IMR-90 (cell line): ENCODE measurements at regions not wholly inside any gene's neighbourhood (a gene's known extent, or its start where the extent isn't known, plus 50 kb on each side); places are given as distances from the start of the nearest gene placed in this dataset.

Experiments
- ATAC-seq: fragments of 200-7000 bp; cut with Tn5 transposase; 2 replicates; pipeline ENCODE4 v1.9.1; 2020; ENCODE audit warnings: low read depth, mild to moderate bottlenecking, moderate library complexity
- BruUV-seq: library from RNA; stranded (reverse); fragments of 400-500 nt; replicated peaks from 2 replicates; lab custom pipeline; 2021; lab: Mats Ljungman, UMichigan
- CTCF ChIA-PET: fragments of 300-600 bp; formaldehyde crosslinking; extraction: SDS; loops from one replicate; lab custom pipeline; 2021; ENCODE audit warnings: antibody characterized with exemption; lab: Yijun Ruan, JAX
- POLR2A ChIA-PET: fragments of 300-600 bp; sonication (Branson Sonifier 250); formaldehyde crosslinking; loops from one replicate; lab custom pipeline; 2022; ENCODE audit warnings: antibody characterized with exemption; ENCODE audit not compliant: unreplicated experiment; lab: Charles Lee
- DNase-seq: peaks from one replicate; pipeline ENCODE4 v3.0.0; 2013
- H2AFZ ChIP-seq: replicated peaks from 2 replicates; pipeline ENCODE3; 2013; ENCODE audit warnings: low read length, mild to moderate bottlenecking; ENCODE audit not compliant: poor library complexity
- H2AK5ac ChIP-seq: 2 replicates; pipeline ENCODE4 v1.6.1; 2013; ENCODE audit warnings: low read depth, low read length, inconsistent platforms
- H2AK9ac ChIP-seq: replicated peaks from 2 replicates; pipeline ENCODE3; 2013; ENCODE audit warnings: mild to moderate bottlenecking, low read depth, low read length, moderate library complexity; ENCODE audit not compliant: poor library complexity
- H2BK120ac ChIP-seq: 2 replicates; pipeline ENCODE4 v1.6.1; 2013; ENCODE audit warnings: low read depth, low read length, inconsistent platforms
- H2BK15ac ChIP-seq: 3 replicates; pipeline ENCODE4 v1.6.1; 2013; ENCODE audit warnings: low read depth, low read length, inconsistent platforms
- H2BK20ac ChIP-seq: 2 replicates; pipeline ENCODE4 v1.6.1; 2013; ENCODE audit warnings: low read depth, mild to moderate bottlenecking, inconsistent platforms, low read length, moderate library complexity
- H2BK5ac ChIP-seq: 2 replicates; pipeline ENCODE4 v1.6.1; 2013; ENCODE audit warnings: mild to moderate bottlenecking, low read depth, low read length, inconsistent platforms; ENCODE audit not compliant: poor library complexity, severe bottlenecking
- H3K14ac ChIP-seq: replicated peaks from 2 replicates; pipeline ENCODE4 v1.6.1; 2013; ENCODE audit warnings: low read depth, low read length, inconsistent platforms
- H3K18ac ChIP-seq: 2 replicates; pipeline ENCODE4 v1.6.1; 2013; ENCODE audit warnings: low read depth, low read length, control low read depth
- H3K23ac ChIP-seq: 2 replicates; pipeline ENCODE4 v1.6.1; 2013; ENCODE audit warnings: low read depth, low read length, inconsistent platforms
- H3K27ac ChIP-seq: 2 replicates; pipeline ENCODE4 v1.5.1; 2013; ENCODE audit warnings: mild to moderate bottlenecking, control low read depth, low read length; ENCODE audit not compliant: insufficient read depth
- H3K27me3 ChIP-seq: 2 replicates; pipeline ENCODE4 v1.6.1; 2013; ENCODE audit warnings: low read length; ENCODE audit not compliant: control insufficient read depth, insufficient read depth
- H3K36me3 ChIP-seq: 2 replicates; pipeline ENCODE4 v1.6.1; 2013; ENCODE audit warnings: low read length, mixed read lengths; ENCODE audit not compliant: control insufficient read depth, insufficient read depth
- H3K4ac ChIP-seq: 2 replicates; pipeline ENCODE4 v1.6.1; 2013; ENCODE audit warnings: low read depth, low read length, inconsistent platforms
- H3K4me1 ChIP-seq: 2 replicates; pipeline ENCODE4 v1.6.1; 2013; ENCODE audit warnings: low read length, mixed read lengths; ENCODE audit not compliant: control insufficient read depth, insufficient read depth
- H3K4me2 ChIP-seq: 2 replicates; pipeline ENCODE4 v1.6.1; 2013; ENCODE audit warnings: low read depth, mild to moderate bottlenecking, control low read depth, low read length, moderate library complexity
- H3K4me3 ChIP-seq: 2 replicates; pipeline ENCODE4 v1.5.1; 2013; ENCODE audit warnings: low read depth, mild to moderate bottlenecking, control low read depth, low read length, moderate library complexity; ENCODE audit not compliant: insufficient read depth
- H3K56ac ChIP-seq: 2 replicates; pipeline ENCODE4 v1.6.1; 2013; ENCODE audit warnings: low read length, inconsistent platforms; ENCODE audit not compliant: insufficient read depth; ENCODE audit errors: extremely low read depth
- H3K79me1 ChIP-seq, 2 experiments: 2 replicates each; pipeline ENCODE4 v1.6.1; 2013; ENCODE audit warnings: low read length in 2 of 2, inconsistent platforms in 1 of 2, low read depth in 1 of 2
- H3K9ac ChIP-seq: 2 replicates; pipeline ENCODE4 v1.6.1; 2013; ENCODE audit warnings: low read depth, low read length, control low read depth
- H3K9me1 ChIP-seq: 2 replicates; pipeline ENCODE4 v1.6.1; 2013; ENCODE audit warnings: low read length, inconsistent platforms; ENCODE audit not compliant: insufficient read depth
- H3K9me3 ChIP-seq: 2 replicates; pipeline ENCODE4 v1.6.1; 2013; ENCODE audit warnings: low read length; ENCODE audit not compliant: control insufficient read depth, insufficient read depth
- H4K20me1 ChIP-seq: 2 replicates; pipeline ENCODE4 v1.6.1; 2013; ENCODE audit warnings: low read length, inconsistent platforms; ENCODE audit not compliant: insufficient read depth
- H4K5ac ChIP-seq: 2 replicates; pipeline ENCODE4 v1.6.1; 2013; ENCODE audit warnings: mild to moderate bottlenecking, low read depth, low read length, control low read depth
- H4K8ac ChIP-seq, 2 experiments: 2 replicates each; pipeline ENCODE4 v1.6.1; 2013; ENCODE audit warnings: low read depth in 2 of 2, low read length in 2 of 2, control low read depth in 1 of 2, inconsistent platforms in 1 of 2
- H4K91ac ChIP-seq: 2 replicates; pipeline ENCODE4 v1.6.1; 2013; ENCODE audit warnings: low read depth, low read length, inconsistent platforms; ENCODE audit not compliant: insufficient read depth
- MAFK ChIP-seq: IDR thresholded peaks from 2 replicates; pipeline ENCODE4 v1.6.1; 2012; ENCODE audit warnings: low read depth, low read length, improper control_type of control experiment
- MAZ ChIP-seq: IDR thresholded peaks from 2 replicates; pipeline ENCODE4 v1.6.1; 2012; ENCODE audit warnings: low read depth, mild to moderate bottlenecking, low read length, improper control_type of control experiment, moderate library complexity, borderline replicate concordance
- POLR2A ChIP-seq: IDR thresholded peaks from 2 replicates; pipeline ENCODE4 v1.6.1; 2012; ENCODE audit warnings: mild to moderate bottlenecking, low read depth, low read length
- SMC3 ChIP-seq: fragments of 150-350 bp; IDR thresholded peaks from 2 replicates; pipeline ENCODE4 v1.6.1; 2016; ENCODE audit warnings: low read depth, mild to moderate bottlenecking, antibody characterized with exemption, low read length, moderate library complexity
- dilution Hi-C: fragments of 300-500 bp; cut with HindIII; formaldehyde crosslinking; loops from one replicate; pipeline ENCODE4 v1.14.3; 2018; ENCODE audit warnings: low sequenced_read_pairs; ENCODE audit not compliant: unreplicated experiment
- in situ Hi-C: fragments of 300-500 bp; cut with MboI; formaldehyde crosslinking; loops from 3 replicates; pipeline ENCODE4 v1.14.3; 2019; ENCODE audit warnings: low sequenced_read_pairs, inconsistent platforms, mixed read lengths
- intact Hi-C: fragments of 100-400 bp; cut with micrococcal nuclease; formaldehyde crosslinking; loops from 2 replicates; pipeline ENCODE4 v1.10.0; 2022

- no peak overlapping the region for H3K27ac ChIP-seq
- H2BK5ac ChIP-seq, result no peak overlapping the region
- no peak overlapping the region for H3K4me2 ChIP-seq
- H4K20me1 ChIP-seq, result no peaks in the 10 kb centered on the region
- dilution Hi-C loops (no loop called here), intact Hi-C loops (no loop called here), in situ Hi-C loops (no loop called here)
- no TSS peak for BruUV-seq
- H3K18ac ChIP-seq, result no peak overlapping the region
- no peak overlapping the region for H2BK15ac ChIP-seq
- TF ChIP-seq MAFK (no peak), SMC3 (no peak), POLR2A (no peak), MAZ (no peak)
- no peak for ATAC-seq
- H3K9me1 ChIP-seq, result no peaks in the 10 kb centered on the region
- no peak overlapping the region for H3K23ac ChIP-seq
- H2AFZ ChIP-seq, result no peak overlapping the region
- H2AK9ac ChIP-seq, result no peak overlapping the region
- H3K4ac ChIP-seq, result no peak overlapping the region
- no peaks in the 10 kb centered on the region for H3K79me1 ChIP-seq
- no peaks in the 10 kb centered on the region for H3K4me1 ChIP-seq
- CTCF ChIA-PET, result no interaction called here
- no peak overlapping the region for H2AK5ac ChIP-seq
- no peak overlapping the region for H4K91ac ChIP-seq
- H2BK120ac ChIP-seq, result no peak overlapping the region
- peaks cover 10% of the 10 kb centered on the region for H3K9me3 ChIP-seq
- POLR2A ChIA-PET, result no interaction called here
- no peaks in the 10 kb centered on the region for H3K27me3 ChIP-seq
- H2BK20ac ChIP-seq, result no peak overlapping the region
- no peak overlapping the region for H4K5ac ChIP-seq
- no peak overlapping the region for H3K9ac ChIP-seq
- no peak overlapping the region for H3K56ac ChIP-seq
- no peak overlapping the region for H4K8ac ChIP-seq
- H3K14ac ChIP-seq, result no peak overlapping the region
- H3K4me3 ChIP-seq, result no peak overlapping the region
- no peaks in the 10 kb centered on the region for H3K36me3 ChIP-seq
- no peak for DNase-seq
Measured at GRCh38 chr5:102090770-102091169, 205.3 kb downstream of the SLCO4C1 start.
